ENCODE measurements at regions not wholly inside any gene's neighbourhood (a gene's known extent, or its start where the extent isn't known, plus 50 kb on each side); places are given as distances from the start of the nearest gene placed in this dataset.

DNA sequence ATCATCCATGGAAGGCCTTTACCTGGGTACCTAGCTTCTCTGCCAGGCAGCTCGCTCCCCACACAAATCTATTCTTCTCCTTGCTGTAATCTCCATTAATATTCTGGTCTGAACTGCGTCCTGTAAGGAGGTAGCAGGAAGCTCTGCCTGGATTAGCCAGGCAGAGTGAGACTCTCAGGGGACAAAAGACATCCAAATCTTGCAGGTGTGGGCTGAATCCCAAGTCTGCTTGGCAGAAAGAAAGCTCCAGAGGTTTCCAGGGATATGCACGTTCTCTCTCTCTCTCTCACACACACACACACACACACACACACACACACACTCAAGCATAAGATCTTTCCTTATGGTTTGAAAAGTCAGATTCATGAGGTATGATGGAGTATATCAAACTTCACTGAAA is 66.5 kb downstream of the THNSL2 start:
- no peak for TF ChIP-seq CTCF (conservative IDR thresholded peaks at IDR 0.05)
- no peak for DNase-seq (ENCODE audit: extremely low spot score, unreplicated experiment)
- Mint-ChIP-seq H3K36me3 (no peaks in the 10 kb centered on the region), H3K9me3 (no peaks in the 10 kb centered on the region), H3K4me1 (ENCODE audit: unreplicated experiment) (no peaks in the 10 kb centered on the region), H3K27ac (no peak overlapping the region), H3K4me3 (no peak overlapping the region), H3K27me3 (no peaks in the 10 kb centered on the region)

All from type B pancreatic cell (in vitro differentiated cells).